Stimulated activated CD4-positive, alpha-beta T cell treated with anti-CD3 and anti-CD28 coated beads, Interleukin-1b, Interleukin-23, amount 100 ng/mL, for 24 hours (primary cell): ENCODE measurements at regions not wholly inside any gene's neighbourhood (a gene's known extent, or its start where the extent isn't known, plus 50 kb on each side); places are given as distances from the start of the nearest gene placed in this dataset.
A peak's percentile ranks its signal among the peaks of the same experiment; 100 is the strongest.

Experiments used
- DNase-seq, 4 experiments: peaks; one replicate each; pipeline ENCODE4 v3.0.0-alpha.2; 2020; ENCODE audit warnings: low read depth in 4 of 4, low spot score in 1 of 4

DNA sequence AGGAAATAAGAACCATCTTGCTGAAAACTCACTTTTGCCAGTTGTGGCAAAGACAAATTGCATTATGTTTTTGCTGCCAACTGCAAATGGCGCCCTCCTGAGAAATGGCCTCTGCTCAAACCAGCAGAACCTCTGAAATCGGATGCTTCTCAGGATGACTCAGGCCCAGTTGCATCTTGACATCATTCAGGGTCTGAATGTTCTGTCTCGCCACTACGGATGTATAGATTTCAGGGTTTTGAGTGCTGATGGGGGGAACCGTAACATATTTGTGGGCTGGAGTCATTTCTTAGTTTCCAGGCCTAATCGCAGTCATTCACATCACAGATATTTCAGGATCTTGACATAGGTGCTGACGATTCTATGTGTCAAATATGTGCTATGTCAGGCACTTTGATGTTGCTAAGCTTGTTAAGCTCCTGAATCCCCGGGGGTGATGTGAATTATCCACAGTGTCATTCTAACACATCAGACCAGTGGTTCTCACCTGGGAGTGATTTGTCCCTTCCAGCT, 207.1 kb downstream of the NFATC2 start:
- DNase-seq = peak in 1 of 4 experiments; percentile 11

DNA sequence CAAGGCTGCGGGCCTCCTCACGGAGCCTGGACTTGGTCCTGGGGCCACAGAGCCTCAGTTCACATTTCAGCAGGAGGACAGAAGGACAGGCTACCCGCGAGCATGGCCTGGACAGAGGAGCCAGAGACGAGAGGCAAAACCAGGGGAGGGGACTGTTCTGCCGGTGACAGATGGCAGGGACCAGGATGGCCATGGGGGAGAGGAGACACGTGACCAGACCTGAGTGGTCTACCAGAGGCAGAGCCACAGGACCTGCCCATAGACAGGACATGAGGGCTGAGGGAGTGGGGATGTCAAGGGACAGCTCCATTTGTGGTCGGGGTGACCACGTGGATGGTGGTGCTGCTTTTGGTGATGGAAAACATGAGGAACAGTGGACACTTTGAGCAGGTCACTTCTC, 207.9 kb downstream of the NFATC2 start:
- no peak for DNase-seq

DNA sequence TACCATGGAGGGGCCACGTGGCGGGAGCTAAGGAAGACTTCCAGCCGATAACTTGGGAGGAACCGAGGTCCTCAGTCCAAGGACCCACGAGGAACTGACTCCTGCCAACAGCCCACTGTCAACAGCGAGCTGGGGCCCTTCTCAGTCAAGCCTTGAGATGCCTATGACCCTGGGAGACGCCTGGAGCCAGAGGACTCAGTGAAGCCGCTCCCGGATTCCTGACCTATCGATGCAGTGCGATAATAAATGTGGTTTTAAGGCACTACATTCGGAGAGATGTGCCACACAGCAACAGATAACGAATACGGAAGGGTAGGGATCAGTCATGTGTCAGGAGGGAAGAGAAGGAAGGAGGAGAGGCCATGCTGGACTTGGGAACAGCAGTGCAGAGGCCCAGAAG, 208.5 kb downstream of the NFATC2 start:
- DNase-seq = no peak

DNA sequence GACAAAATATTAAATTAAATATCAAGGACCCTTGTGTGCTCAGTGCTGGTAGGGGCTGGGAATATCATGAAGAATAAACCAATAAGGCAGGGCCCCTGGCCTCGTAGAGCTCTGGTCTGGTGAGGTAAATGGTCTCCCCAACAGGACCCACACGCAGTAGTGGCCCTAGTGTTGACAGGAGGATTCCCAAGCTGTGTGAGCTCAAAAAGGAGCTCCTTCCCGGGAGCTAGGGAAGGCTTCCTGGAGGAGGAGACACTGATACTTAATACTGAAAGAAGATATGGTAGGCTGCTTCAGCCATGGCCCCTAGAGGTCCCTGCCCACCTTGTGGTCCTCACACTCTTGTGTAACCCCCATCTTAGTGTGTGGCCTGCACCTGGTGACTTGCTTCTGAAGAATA, 209.1 kb downstream of the NFATC2 start:
- no peak for DNase-seq

DNA sequence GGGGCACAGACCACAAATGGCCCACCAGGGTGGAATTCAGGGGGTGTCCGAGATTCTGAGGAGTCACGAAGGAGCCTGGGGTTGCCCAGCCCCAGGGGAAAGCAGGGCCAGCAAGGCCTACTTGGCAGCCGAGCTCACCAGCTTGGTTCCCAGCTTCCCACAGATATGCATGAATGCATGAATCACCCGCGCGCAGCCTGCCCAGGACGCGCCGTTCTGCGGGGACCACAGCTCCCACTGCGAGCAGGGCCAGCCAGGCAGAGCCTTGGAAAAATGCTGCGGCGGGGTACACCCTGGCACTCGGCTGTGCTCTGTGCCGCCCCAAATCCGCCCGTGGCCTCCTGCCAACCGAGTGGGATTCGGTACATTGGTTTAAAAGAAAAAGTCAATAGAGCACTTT, 211.0 kb downstream of the NFATC2 start:
- DNase-seq = no peak

DNA sequence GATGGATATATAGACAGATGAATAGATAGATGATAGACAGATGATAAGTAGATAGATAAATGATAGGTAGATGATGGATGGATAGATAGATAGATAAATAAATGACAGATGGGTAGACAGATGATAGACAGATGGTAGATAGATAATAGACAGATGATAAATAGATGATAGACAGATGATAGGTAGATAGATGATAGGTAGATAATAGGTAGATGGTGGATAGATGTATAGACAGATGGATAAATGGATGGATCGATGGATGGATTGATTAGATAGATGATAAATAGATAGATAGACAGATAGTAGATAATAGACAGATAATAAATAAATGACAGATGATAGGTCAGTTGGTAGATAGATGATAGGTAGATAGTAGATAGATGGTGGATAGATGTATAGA, 212.7 kb downstream of the NFATC2 start:
- DNase-seq = no peak

DNA sequence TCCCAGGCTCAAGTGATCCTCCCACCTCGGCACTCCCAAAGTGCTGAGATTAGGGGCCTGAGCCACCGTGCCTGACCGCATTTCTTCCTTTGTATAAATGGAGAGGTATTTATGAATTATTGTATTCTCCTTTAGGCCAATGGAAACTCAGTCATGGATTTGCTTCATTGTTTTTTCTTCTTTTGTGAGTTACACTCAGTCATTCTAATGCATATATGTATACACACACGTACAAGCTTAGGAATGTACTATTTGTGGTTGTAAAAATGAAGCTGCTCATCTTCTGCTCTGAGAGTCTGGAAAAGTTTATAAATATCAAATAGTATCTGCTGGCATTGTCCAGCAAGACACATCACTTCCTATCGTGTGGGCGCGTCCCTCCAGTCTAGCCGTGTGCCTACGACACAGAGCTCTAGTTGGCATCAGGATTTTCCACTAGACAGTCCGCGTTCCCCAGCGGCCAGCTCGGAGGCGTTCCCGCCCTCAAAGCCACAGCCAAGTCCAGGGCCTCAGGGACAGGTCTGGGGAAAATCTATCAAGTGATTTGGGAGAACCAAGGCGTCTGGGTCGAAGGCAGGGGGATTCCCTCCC, 215.2 kb downstream of the NFATC2 start:
- no peak for DNase-seq

DNA sequence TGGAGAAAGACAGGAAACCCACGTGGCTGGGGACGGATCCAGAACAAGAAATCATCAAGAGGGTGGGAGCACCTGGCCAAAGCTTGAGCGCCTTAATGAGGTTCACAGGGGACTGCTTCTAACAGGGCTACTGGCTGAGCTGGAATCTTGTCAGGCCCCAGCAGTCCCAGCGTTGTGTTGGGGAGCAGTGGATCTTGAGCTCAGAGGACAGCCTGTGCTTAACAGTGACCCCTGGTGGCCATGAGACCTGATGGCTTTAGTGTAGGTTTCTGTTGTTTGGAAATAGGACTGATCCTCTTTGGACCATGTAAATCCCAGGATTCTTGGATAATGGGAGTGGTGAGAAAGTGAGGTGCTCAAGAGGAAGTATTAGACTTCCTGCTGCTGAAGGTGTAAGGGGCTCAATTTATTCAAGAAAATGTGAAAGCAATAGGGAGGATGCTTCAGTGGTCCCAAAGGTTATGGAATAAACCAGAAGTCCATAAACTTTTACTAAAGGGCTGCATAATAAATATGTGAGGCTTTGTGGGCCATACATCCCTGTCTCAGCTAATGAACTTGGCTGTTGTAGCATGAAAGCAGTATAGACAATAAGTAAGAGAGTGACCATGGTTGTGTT, 216.2 kb downstream of the NFATC2 start:
- peak; percentile 9 to 44 (median 23) for DNase-seq

DNA sequence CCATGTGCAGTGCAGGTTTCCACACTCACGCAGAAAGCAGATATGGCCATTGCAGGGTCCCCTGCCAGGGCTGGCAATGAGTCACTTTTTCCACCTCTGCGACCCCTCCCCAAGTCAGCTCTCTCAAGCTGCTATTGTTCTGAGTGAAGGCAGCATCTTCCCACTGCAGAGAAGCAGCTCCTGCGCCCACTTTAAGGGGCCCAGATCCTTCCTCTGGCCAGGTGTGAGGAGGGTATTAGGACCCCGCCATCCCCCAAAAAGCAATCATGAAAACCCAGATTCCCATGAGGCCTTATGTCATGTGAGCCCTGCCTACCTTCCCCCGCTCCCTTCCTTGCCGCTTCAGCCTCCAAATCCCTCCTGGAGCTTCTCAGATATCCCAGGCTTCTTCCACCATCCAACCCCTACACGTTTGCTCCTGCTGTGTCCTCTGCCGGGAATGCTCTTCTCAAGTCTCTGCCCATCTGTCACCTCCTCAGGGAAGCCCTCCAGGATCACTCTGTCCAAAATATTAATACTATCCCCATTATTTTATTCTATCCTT, 220.3 kb downstream of the NFATC2 start:
- DNase-seq = no peak

DNA sequence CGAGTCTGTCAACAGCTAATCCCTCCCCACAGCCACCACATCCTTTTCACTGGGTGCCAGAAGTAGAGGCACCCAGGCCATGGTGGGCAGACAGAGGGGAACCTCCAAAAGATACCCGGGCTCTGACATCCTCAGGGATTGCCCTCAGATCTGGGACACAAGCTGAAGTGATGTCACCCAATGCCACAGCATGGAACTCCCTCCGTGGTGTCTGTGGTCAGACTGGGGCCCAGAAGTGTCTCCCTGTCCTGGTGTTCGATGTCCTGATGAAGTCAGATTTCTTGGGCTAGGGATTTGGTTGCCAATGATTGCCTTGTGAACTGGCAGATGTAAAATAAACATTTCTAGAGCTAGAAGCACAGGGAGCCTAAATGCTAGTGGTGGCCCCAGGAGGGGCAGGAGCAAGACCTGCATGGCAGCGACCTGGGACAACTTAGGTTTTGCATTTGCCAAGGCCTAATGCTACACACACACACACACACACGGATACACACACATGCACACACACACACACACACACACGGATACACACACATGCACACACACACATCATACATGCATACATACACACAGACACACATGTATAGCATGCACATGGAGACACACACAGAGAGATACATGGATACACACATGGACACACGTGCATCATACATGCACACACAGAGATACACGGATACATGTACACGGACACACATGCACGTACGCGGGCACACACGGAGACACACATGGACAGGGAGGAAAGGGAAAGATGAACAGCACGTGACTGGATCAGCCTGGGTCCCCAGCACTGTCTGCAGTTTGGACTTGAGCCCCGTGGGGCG, 221.0 kb downstream of the NFATC2 start:
- no peak for DNase-seq

DNA sequence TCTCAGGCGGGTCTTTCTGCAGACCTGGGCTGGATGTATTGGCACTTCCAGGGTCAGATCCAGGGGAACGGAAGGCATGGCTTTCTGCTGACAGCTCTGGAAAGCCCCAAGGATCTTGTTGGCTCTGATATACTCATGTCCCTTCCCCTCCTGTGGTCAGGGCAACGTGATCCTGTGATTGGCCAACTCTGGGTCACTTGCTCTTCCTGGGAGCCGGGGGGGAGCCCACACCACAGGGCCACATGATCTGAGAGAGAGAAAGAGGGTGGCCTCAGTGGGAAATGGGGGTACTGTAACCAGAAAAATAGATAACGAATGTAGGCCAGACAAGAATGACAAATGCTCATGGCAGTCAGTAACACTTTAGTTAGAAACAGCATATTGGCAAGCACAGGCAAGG, 223.0 kb downstream of the NFATC2 start:
- no peak for DNase-seq

DNA sequence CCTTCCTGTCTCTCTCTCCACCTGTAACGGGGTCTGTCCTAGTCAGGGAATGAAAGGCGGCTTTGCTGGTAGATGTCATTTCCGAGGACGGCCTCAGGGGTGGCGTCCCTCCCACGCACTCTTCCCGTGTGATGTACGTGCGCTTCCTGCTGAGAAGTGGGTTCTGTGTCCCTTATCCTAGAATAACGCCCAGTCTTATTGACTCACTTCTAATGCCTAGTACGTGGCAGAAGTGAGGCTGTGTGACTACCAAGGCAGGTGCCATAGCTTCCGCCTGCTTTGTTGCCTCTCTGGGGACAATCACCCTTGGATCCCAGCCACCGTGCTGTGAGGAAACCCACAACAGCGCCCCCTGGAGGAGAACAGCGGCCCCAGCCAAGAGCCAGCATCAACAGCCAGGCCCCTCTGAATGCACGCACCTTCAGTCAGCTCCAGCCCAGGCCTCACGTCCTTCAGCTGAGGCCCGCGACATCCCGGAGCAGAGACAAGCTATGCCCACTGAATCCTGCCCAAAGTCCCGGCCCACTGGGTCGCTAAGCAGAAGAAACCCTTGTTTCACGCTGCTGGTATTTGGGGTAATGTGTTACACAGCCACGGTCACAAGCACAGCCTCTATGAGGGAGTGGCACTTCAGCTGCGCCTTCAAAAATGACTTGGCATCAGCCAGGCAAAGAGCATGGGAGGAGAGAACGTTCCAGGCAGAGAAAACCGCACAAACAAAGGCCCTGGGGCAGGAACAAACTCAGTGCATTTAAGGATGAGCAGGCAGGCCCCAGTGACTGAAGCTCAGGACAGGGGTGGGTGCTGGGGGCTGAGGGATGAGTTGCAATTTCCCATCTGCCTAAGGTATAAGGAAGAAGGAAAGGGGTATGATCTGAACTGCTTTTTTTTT, 224.2 kb downstream of the NFATC2 start:
- peak; percentile 19 to 55 (median 30) for DNase-seq

DNA sequence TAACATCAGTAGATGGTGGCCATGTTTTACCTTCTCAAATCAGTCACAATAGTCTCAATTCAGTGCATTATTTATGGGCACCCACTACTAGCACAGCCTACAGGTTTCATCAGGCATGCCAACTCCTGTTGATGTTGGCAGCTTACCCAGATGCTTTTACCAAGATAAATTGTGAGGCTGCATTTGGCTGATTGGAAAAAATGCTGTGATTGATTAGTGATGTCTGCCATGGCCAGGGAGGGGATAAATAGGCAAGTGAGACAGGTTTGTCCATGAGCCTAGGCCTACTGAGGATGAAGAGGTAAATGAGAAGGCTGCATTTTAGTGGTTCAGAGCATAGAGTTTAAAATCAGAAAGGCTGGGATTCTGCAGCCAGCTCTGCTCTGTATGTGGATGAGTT, 227.1 kb downstream of the NFATC2 start:
- DNase-seq = no peak

DNA sequence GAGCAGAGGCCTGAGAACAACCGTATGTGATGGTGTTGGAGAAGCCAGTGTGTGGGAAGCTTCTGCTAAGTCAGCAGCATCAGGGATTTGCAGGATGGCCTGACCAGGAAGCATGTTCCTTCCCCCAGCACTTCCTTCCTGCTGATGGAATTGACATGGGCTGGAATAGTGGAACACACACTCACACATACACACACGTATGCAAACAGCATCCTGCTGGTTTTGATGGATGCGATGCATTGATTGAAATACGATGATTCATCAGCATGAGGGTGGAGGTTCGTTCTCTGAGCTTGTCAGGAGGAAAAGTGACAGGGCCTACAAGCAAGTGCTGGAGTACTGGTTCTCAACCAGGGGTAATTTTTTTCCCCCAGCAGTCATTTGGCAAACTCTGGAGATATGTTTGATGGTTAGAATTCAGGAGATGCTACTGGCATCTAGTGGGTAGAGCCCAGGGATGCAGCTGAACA, 229.1 kb downstream of the NFATC2 start:
- DNase-seq = no peak

DNA sequence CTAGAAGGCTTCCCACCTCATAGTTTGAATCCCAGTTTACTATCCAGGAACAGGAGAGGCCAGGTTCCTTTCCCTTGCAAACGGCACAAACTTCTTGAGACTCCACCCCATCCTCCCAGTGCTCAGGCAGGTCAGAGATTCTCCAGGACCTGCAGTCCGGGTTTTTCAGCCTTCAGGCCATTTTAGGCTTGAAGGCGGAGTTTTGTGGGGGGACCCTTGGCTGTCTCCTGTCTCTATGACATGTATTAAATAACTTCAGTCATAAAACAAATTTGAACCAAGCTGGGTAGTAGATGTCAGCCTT, 230.1 kb downstream of the NFATC2 start:
- no peak for DNase-seq

DNA sequence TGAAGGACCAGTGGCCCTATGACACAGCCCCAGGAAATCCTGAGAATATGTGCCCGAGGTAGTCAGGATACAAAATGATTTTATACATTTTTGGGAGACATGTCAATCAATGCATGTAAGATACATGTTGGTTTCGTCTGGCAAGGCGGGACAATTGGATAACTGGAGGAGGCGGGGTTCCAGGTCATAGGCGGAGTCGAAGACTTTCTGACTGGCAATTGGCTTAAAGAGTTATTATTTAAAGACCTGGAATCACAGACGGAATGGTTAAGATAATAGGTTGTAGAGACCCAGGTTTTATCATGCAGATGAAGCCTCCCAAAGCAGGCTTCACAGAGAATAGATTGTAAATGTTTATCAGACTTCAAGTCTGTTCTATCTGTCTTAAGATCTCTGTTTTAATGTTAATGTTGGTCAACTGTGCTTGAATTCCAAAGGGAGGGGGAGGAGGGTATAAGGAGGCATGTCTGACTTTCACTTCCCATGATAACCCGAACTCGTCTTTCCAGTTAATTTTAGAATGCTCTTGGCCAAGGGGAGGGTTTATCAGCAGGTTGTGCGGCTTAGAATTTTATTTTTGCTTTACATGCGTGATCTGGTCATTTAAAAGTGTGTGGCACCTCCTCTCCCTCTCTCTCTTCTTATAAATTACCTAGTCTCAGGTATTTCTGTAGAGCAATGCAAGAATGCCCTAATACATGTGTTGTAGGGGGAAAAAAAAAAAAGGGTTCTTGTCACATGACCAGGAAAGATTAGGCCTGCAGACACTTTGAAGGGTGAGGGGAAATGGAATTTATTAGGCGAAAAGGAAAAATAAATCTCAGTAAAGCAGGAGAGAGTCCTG, 230.7 kb downstream of the NFATC2 start:
- no peak for DNase-seq

DNA sequence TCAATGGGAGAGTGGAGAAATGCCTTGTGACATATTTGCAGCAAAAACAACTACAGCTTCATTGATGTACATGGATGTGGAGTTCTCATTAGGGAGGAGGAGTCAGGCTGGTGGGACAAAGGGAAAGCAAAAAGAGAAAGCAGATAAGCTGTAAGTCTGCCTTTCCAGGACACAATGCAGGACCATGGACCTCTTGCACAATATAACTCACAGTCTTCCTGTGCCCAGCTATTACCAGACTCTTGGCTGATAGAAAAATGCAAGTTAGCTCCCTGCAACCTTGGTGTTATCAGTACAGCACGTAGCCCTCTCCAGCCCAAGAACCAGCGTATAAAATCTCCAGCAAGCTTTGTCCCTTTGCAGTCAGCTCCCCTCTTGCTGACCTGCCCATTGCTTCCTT, 232.3 kb downstream of the NFATC2 start:
- no peak for DNase-seq

DNA sequence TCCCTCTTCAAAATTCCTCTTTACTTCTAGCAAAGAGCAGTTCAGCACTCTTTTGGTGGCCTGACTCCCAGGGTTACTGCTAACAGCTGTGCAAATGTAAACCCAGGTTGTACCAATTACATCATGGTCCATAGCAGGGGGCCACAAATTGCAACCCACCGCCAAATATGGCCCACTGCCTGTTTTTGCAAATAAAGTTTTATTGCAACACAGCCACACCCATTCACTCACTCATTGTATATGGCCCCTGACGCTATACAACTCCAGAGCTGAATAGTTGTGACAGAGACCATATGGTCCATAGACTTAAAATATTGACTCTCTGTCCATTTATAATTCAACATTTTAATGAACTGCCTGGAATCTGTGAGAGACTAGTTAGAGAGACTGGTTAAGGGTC, 233.4 kb downstream of the NFATC2 start:
- DNase-seq = no peak

DNA sequence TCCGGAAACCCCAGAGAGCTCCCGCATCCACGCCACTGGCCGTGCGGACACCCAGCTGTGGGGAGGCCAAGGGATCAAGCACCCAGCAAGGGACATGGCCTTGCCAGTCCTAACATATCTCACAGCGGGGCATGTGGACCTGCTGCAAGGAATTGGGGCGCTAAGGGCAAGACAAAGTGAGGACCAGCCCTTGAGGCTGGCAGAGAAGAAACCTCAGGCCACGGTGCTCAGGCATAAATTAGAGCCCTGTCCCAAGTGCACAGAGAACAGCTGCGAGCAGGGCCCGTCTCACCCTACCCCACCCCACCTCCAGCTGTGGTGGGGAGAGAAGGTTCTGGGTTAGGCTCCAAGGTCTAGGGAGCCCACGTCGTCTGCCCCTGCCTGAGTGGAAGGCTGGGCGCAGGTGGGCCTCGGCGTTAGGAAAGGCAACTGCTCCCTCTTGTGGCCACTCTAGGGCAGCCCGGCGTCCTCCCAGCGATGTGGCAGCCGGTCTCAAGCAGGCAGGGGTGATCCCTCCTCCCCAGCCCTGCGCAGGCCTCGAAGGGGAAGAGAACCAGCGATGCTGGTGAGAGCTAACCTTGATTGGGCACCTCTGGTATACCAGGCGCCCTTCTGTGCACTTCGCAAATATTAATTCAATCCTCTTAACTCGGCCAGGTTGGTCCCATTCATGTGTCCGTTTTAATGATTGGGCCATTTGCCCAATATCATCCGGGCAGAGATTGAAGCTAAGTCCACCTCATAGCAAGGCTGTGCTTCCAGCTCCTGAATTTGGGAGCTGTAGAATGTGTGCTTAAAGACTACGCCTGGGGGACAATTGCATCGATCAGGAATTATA, 235.8 kb downstream of the NFATC2 start:
- DNase-seq = peak; percentile 50 to 68 (median 63)
